B cell (primary cell): ENCODE measurements at regions not wholly inside any gene's neighbourhood (a gene's known extent, or its start where the extent isn't known, plus 50 kb on each side); places are given as distances from the start of the nearest gene placed in this dataset.

Source experiments
- ATAC-seq: fragments of 200-7000 bp; cut with Tn5 transposase; one replicate; pipeline ENCODE4 v1.10.0; 2021; ENCODE audit warnings: low read depth, mild to moderate bottlenecking, moderate number of reproducible peaks, moderate library complexity
- CTCF ChIA-PET: fragments of 350-600 bp; sonication (Branson Sonifier 250); formaldehyde crosslinking; loops from one replicate; lab custom pipeline; 2021; ENCODE audit warnings: antibody characterized with exemption, inconsistent platforms; lab: Charles Lee
- POLR2A ChIA-PET: fragments of 350-600 bp; sonication (Branson Sonifier 250); formaldehyde crosslinking; loops from one replicate; lab custom pipeline; 2021; ENCODE audit warnings: antibody characterized with exemption; lab: Charles Lee
- DNase-seq: peaks from one replicate; pipeline ENCODE4 v3.0.0; 2013
- H2AFZ ChIP-seq: 2 replicates; pipeline ENCODE4 v1.6.1; 2012; ENCODE audit warnings: mild to moderate bottlenecking, low read depth, low read length; ENCODE audit not compliant: insufficient read depth, poor library complexity, severe bottlenecking
- H3K27ac ChIP-seq, 2 donors: 1 replicate in 1 of 2; 2 replicates in 1 of 2; pipeline ENCODE4 v1.5.1; 2012 to 2013; ENCODE audit warnings: low read length in 2 of 2, mild to moderate bottlenecking in 2 of 2, moderate library complexity in 1 of 2
- H3K27me3 ChIP-seq, 4 experiments: fragments of 200-600 bp in 1 of 4; sonication (generic) in 1 of 4; replicated peaks in 1 of 4; 1 replicate in 2 of 4; 2 replicates in 2 of 4; pipeline versions ENCODE4 v1.6.1 to v1.7.0; 2013 to 2016; ENCODE audit warnings: low read length in 3 of 4, mild to moderate bottlenecking in 2 of 4, mixed read lengths in 1 of 4, moderate library complexity in 1 of 4; ENCODE audit not compliant: insufficient read depth in 4 of 4, control insufficient read depth in 3 of 4; ENCODE audit errors: control extremely low read depth in 1 of 4
- H3K36me3 ChIP-seq, 2 experiments: replicated peaks in 1 of 2; 1 replicate in 1 of 2; 2 replicates in 1 of 2; pipeline versions ENCODE4 v1.6.1 to v1.7.1; 2013; ENCODE audit warnings: low read length in 1 of 2; ENCODE audit not compliant: insufficient read depth in 2 of 2, control insufficient read depth in 1 of 2; ENCODE audit errors: control extremely low read depth in 1 of 2, extremely low read depth in 1 of 2
- H3K4me1 ChIP-seq, 2 donors: fragments of 200-600 bp in 1 of 2; sonication (generic) in 1 of 2; 1 replicate in 1 of 2; 2 replicates in 1 of 2; pipeline versions ENCODE4 v1.5.1 to v1.6.1; 2013 to 2017; ENCODE audit warnings: low read length in 2 of 2; ENCODE audit not compliant: control insufficient read depth in 2 of 2, insufficient read depth in 2 of 2
- H3K4me2 ChIP-seq: replicated peaks from 2 replicates; pipeline ENCODE3; 2012; ENCODE audit warnings: mild to moderate bottlenecking, low read depth, low read length; ENCODE audit not compliant: poor library complexity, severe bottlenecking
- H3K4me3 ChIP-seq, 5 experiments: fragments of 200-600 bp in 1 of 5; sonication (generic) in 1 of 5; 1 replicate in 3 of 5; 2 replicates in 2 of 5; pipeline versions ENCODE4 v1.5.1 to v1.7.0; 2011 to 2016; ENCODE audit warnings: low read length in 4 of 5, mild to moderate bottlenecking in 4 of 5, low read depth in 2 of 5, control low read depth in 1 of 5, moderate library complexity in 1 of 5; ENCODE audit not compliant: insufficient read depth in 1 of 5; ENCODE audit errors: control extremely low read depth in 1 of 5, extremely low read depth in 1 of 5
- H3K79me2 ChIP-seq: fragments of 200-600 bp; sonication (generic); one replicate; pipeline ENCODE4 v1.6.0; 2016; ENCODE audit warnings: low read length; ENCODE audit not compliant: control insufficient read depth, insufficient read depth
- H3K9ac ChIP-seq: fragments of 200-600 bp; sonication (generic); 2 replicates; pipeline ENCODE4 v1.6.1; 2017; ENCODE audit warnings: mild to moderate bottlenecking, low read length, moderate library complexity
- H3K9me3 ChIP-seq, 3 donors: one replicate each; pipeline versions ENCODE4 v1.6.1 to v1.7.1; 2013; ENCODE audit warnings: low read length in 2 of 3; ENCODE audit not compliant: control insufficient read depth in 2 of 3, insufficient read depth in 1 of 3; ENCODE audit errors: control extremely low read depth in 1 of 3
- H4K20me1 ChIP-seq: 2 replicates; pipeline ENCODE4 v1.6.0; 2012; ENCODE audit warnings: mild to moderate bottlenecking, low read length; ENCODE audit not compliant: insufficient read depth, control insufficient read depth, poor library complexity, severe bottlenecking
- H3K27ac Mint-ChIP-seq: one replicate; pipeline ENCODE4 v1.8.0; 2021; ENCODE audit warnings: mixed read lengths
- H3K27me3 Mint-ChIP-seq: one replicate; pipeline ENCODE4 v1.8.0; 2021; ENCODE audit warnings: mixed read lengths
- H3K4me1 Mint-ChIP-seq: one replicate; pipeline ENCODE4 v1.8.0; 2021; ENCODE audit warnings: mixed read lengths
- H3K4me3 Mint-ChIP-seq: one replicate; pipeline ENCODE4 v1.8.0; 2021; ENCODE audit warnings: mixed read lengths
- H3K9me3 Mint-ChIP-seq: one replicate; pipeline ENCODE4 v1.8.0; 2022; ENCODE audit warnings: mixed read lengths; ENCODE audit not compliant: insufficient read depth
- CTCF ChIP-seq: fragments of 200-600 bp; IDR thresholded peaks from one replicate; pipeline ENCODE4 v1.8.0; 2022; ENCODE audit warnings: antibody characterized with exemption, mild to moderate bottlenecking
- EZH2 ChIP-seq: IDR thresholded peaks from 2 replicates; pipeline ENCODE4 v1.6.1; 2012; ENCODE audit warnings: borderline replicate concordance, low read depth, mild to moderate bottlenecking, moderate library complexity, low read length; ENCODE audit not compliant: insufficient read depth, poor library complexity, severe bottlenecking
- WGBS: methylation state at CpG from one replicate; pipeline ENCODE4 v1.1.5; 2013; ENCODE audit warnings: missing lambda C conversion rate; ENCODE audit not compliant: insufficient coverage; 5-methylcytosine and 5-hydroxymethylcytosine counted together
- intact Hi-C: fragments of 100-400 bp; cut with micrococcal nuclease; formaldehyde crosslinking; loops from one replicate; pipeline ENCODE4 v1.10.0; 2022

GRCh38 chr10:29199941-29200679 is 88.8 kb upstream of the LYZL1 start:
- ATAC-seq, result no peak
- intact Hi-C loops, result no loop called here
- Histone ChIP-seq H3K4me1 (no peaks in the 10 kb centered on the region), H3K36me3 (no peaks in the 10 kb centered on the region), H3K9me3 (peaks cover 0 to 4% (median 0%) of the 10 kb centered on the region in 3 donors), H3K27me3 (peaks cover 0 to 2% (median 0%) of the 10 kb centered on the region in 4 experiments), H2AFZ (no peak overlapping the region), H3K9ac (no peak overlapping the region), H3K27ac (no peak overlapping the region), H3K79me2 (no peaks in the 10 kb centered on the region), H4K20me1 (no peaks in the 10 kb centered on the region), H3K4me3 (no peak overlapping the region), H3K4me2 (no peak overlapping the region)
- Mint-ChIP-seq H3K27ac (no peak overlapping the region), H3K4me1 (no peaks in the 10 kb centered on the region), H3K4me3 (no peak overlapping the region), H3K27me3 (peaks cover 7% of the 10 kb centered on the region), H3K9me3 (peaks cover 2% of the 10 kb centered on the region)
- WGBS, result 100% methylated on average over 1 of the region's 4 CpGs
- TF ChIP-seq CTCF (no peak), EZH2 (no peak)
- CTCF ChIA-PET, result no interaction called here
- DNase-seq, result no peak
- POLR2A ChIA-PET, result no interaction called here

GRCh38 chr10:29202386-29202940 is 86.4 kb upstream of the LYZL1 start:
- ChIA-PET POLR2A (no interaction called here), CTCF (no interaction called here)
- intact Hi-C loops, result no loop called here
- no peak for ATAC-seq
- H3K4me3 Mint-ChIP-seq, result no peak overlapping the region
- Histone ChIP-seq H4K20me1 (no peaks in the 10 kb centered on the region), H3K27ac (no peak overlapping the region), H3K4me3 (no peak overlapping the region), H3K79me2 (no peaks in the 10 kb centered on the region), H2AFZ (no peak overlapping the region), H3K27me3 (peaks cover 0 to 2% (median 0%) of the 10 kb centered on the region in 4 experiments), H3K36me3 (no peaks in the 10 kb centered on the region), H3K9ac (no peak overlapping the region), H3K4me2 (no peak overlapping the region), H3K9me3 (no peaks in the 10 kb centered on the region), H3K4me1 (no peaks in the 10 kb centered on the region)
- H3K27me3 Mint-ChIP-seq, result peaks cover 11% of the 10 kb centered on the region
- DNase-seq, result no peak
- no peak for TF ChIP-seq EZH2
- no peak for TF ChIP-seq CTCF
- H3K4me1 Mint-ChIP-seq, result no peaks in the 10 kb centered on the region
- 44% methylated on average over 9 of the region's 10 CpGs for WGBS
- H3K27ac Mint-ChIP-seq, result no peak overlapping the region
- no peaks in the 10 kb centered on the region for H3K9me3 Mint-ChIP-seq
